ENCODE measurements at regions not wholly inside any gene's neighbourhood (a gene's known extent, or its start where the extent isn't known, plus 50 kb on each side); places are given as distances from the start of the nearest gene placed in this dataset.

DNA sequence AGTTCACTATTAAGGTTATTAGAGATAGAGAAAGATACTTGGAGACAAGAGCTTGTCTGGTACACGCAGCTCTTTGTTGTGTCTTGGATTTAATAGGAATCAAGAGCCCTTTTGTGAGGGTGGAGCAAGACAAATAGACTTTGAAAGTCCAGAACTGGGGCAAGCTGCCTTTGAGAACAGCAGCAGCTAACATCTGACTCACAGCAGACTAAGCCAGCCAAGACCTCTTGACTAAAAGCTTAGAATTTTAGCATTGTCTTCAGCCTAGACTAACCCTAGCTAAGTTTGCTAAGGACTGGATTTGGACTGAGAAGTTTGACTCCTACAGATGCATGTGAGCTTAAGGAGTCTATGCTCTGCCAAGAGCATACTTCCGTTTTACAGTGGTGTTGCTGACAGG lies 201.9 kb upstream of the RBM19 start:
- Histone ChIP-seq H3K36me3 (ENCODE audit: control insufficient read depth, low read length) (no peaks in the 10 kb centered on the region), H3K9me2 (replicated peaks; ENCODE audit: control insufficient read depth, low read length) (no peaks in the 10 kb centered on the region), H3K79me2 (ENCODE audit: control insufficient read depth, low read length) (no peaks in the 10 kb centered on the region), H3K27me3 (ENCODE audit: control insufficient read depth, low read length) (no peaks in the 10 kb centered on the region; the same call in 1 of the 2 replicates), H3K9me3 (ENCODE audit: control insufficient read depth, insufficient read depth, low read length) (no peaks in the 10 kb centered on the region), H3K27ac (ENCODE audit: low read depth, low read length) (no peak overlapping the region), H3K4me1 (ENCODE audit: control insufficient read depth, low read length) (no peaks in the 10 kb centered on the region), H3K4me2 (ENCODE audit: low read length) (no peak overlapping the region), H4K20me1 (ENCODE audit: control insufficient read depth, insufficient read depth, low read depth, low read length) (no peaks in the 10 kb centered on the region), H3F3A (ENCODE audit: control insufficient read depth, insufficient read depth) (no peaks in the 10 kb centered on the region), H3K4me3 (ENCODE audit: low read length) (no peak overlapping the region)
- TF ChIP-seq, protein P1, sequence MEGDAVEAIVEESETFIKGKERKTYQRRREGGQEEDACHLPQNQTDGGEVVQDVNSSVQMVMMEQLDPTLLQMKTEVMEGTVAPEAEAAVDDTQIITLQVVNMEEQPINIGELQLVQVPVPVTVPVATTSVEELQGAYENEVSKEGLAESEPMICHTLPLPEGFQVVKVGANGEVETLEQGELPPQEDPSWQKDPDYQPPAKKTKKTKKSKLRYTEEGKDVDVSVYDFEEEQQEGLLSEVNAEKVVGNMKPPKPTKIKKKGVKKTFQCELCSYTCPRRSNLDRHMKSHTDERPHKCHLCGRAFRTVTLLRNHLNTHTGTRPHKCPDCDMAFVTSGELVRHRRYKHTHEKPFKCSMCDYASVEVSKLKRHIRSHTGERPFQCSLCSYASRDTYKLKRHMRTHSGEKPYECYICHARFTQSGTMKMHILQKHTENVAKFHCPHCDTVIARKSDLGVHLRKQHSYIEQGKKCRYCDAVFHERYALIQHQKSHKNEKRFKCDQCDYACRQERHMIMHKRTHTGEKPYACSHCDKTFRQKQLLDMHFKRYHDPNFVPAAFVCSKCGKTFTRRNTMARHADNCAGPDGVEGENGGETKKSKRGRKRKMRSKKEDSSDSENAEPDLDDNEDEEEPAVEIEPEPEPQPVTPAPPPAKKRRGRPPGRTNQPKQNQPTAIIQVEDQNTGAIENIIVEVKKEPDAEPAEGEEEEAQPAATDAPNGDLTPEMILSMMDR (IDR thresholded peaks at IDR 0.05; ENCODE audit: low read depth, low read length, poor library complexity, severe bottlenecking): no peak
- no peak for TF ChIP-seq EZH2phosphoT487 (IDR thresholded peaks at IDR 0.05; ENCODE audit: borderline replicate concordance, low read length)

DNA sequence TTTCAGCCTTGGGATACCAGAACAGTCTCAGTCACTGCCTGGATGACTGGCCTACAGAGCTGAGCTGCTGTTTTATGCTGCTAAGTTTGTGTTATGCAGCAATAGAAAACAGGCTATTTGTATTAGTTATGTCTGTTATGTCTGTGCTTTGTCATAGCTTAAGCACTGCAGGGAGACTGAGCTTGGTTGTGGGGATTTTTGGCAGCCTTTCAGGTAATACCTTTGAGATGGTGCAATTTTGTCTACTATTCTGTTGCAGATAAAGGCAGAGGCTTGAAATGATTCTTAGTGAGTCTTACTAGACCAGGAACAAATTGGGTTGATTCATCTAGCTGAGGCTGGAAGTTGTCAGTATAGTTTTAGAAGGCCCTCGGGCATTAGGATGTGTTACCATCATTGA lies 201.3 kb upstream of the RBM19 start:
- no peaks in the 10 kb centered on the region for H3F3A ChIP-seq (ENCODE audit: control insufficient read depth, insufficient read depth)
- no peaks in the 10 kb centered on the region for H3K9me3 ChIP-seq (ENCODE audit: control insufficient read depth, insufficient read depth, low read length)
- H3K4me1 ChIP-seq (ENCODE audit: control insufficient read depth, low read length): no peaks in the 10 kb centered on the region
- H3K79me2 ChIP-seq (ENCODE audit: control insufficient read depth, low read length): no peaks in the 10 kb centered on the region
- no peaks in the 10 kb centered on the region for H3K36me3 ChIP-seq (ENCODE audit: control insufficient read depth, low read length)
- no peaks in the 10 kb centered on the region; the same call in 1 of the 2 replicates for H3K27me3 ChIP-seq (ENCODE audit: control insufficient read depth, low read length)
- H4K20me1 ChIP-seq (ENCODE audit: control insufficient read depth, insufficient read depth, low read depth, low read length): no peaks in the 10 kb centered on the region
- H3K27ac ChIP-seq (ENCODE audit: low read depth, low read length): no peak overlapping the region
- H3K4me3 ChIP-seq (ENCODE audit: low read length): no peak overlapping the region
- H3K9me2 ChIP-seq (replicated peaks; ENCODE audit: control insufficient read depth, low read length): no peaks in the 10 kb centered on the region
- H3K4me2 ChIP-seq (ENCODE audit: low read length): no peak overlapping the region
- TF ChIP-seq EZH2phosphoT487 (IDR thresholded peaks at IDR 0.05; ENCODE audit: borderline replicate concordance, low read length): no peak
- TF ChIP-seq, protein P1 (IDR thresholded peaks at IDR 0.05; ENCODE audit: low read depth, low read length, poor library complexity, severe bottlenecking): no peak

DNA sequence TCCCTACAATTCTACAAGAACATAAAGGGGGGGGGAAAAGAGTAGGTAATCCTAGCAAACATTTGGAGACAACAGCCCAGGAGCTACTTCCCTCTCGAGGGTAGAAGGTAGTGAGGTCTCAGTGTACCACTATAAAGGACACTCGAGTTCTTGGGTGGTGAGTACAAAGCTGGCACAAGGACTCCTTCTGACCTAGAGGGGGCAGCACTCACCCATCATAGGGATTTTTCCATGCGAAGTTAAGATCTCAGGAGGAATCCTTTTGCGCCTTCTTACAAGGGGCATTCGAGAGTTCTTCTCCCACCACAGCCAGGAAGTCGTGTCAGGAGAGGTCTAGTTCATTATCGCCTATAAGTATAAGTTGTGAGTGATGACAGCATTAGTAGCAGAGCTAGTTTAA lies 200.2 kb upstream of the RBM19 start:
- H3K4me1 ChIP-seq (ENCODE audit: control insufficient read depth, low read length): no peaks in the 10 kb centered on the region

More for the DNA sequence above, 200.2 kb upstream of the RBM19 start:
- Histone ChIP-seq H3K4me3 (ENCODE audit: low read length) (no peak overlapping the region), H3K27me3 (ENCODE audit: control insufficient read depth, low read length) (no peaks in the 10 kb centered on the region; the same call in 1 of the 2 replicates), H3K9me2 (replicated peaks; ENCODE audit: control insufficient read depth, low read length) (no peaks in the 10 kb centered on the region), H3K79me2 (ENCODE audit: control insufficient read depth, low read length) (no peaks in the 10 kb centered on the region), H3F3A (ENCODE audit: control insufficient read depth, insufficient read depth) (no peaks in the 10 kb centered on the region), H3K36me3 (ENCODE audit: control insufficient read depth, low read length) (no peaks in the 10 kb centered on the region), H3K27ac (ENCODE audit: low read depth, low read length) (no peak overlapping the region), H3K9me3 (ENCODE audit: control insufficient read depth, insufficient read depth, low read length) (no peaks in the 10 kb centered on the region), H3K4me2 (ENCODE audit: low read length) (no peak overlapping the region), H4K20me1 (ENCODE audit: control insufficient read depth, insufficient read depth, low read depth, low read length) (no peaks in the 10 kb centered on the region)
- TF ChIP-seq, protein P1 (IDR thresholded peaks at IDR 0.05; ENCODE audit: low read depth, low read length, poor library complexity, severe bottlenecking): peak; percentile 62
- TF ChIP-seq EZH2phosphoT487 (IDR thresholded peaks at IDR 0.05; ENCODE audit: borderline replicate concordance, low read length): no peak

Data from DOHH2 (cell line).